ENCODE measurements at regions not wholly inside any gene's neighbourhood (a gene's known extent, or its start where the extent isn't known, plus 50 kb on each side); places are given as distances from the start of the nearest gene placed in this dataset.

DNA sequence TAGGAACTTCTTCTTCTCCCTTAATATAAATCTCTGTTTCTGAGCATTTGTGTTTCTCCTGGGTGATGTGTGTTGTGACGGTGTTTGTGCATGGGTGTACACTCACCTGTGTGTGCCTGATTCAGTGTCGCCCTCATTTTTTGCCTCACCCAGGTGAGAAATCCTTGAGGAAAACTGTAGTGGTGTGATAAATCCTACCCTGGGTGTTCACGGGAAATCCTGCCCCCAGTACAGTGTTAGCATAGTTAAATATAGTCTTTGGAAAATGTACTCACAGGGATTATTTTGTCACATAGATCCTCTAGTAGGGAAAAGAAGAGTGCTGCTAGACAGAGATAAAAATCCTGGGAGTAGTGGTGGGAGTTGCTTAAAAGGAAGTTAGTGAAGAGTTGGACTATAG, 291.9 kb upstream of the PITX2 start (continued):
- TF ChIP-seq, protein P1, sequence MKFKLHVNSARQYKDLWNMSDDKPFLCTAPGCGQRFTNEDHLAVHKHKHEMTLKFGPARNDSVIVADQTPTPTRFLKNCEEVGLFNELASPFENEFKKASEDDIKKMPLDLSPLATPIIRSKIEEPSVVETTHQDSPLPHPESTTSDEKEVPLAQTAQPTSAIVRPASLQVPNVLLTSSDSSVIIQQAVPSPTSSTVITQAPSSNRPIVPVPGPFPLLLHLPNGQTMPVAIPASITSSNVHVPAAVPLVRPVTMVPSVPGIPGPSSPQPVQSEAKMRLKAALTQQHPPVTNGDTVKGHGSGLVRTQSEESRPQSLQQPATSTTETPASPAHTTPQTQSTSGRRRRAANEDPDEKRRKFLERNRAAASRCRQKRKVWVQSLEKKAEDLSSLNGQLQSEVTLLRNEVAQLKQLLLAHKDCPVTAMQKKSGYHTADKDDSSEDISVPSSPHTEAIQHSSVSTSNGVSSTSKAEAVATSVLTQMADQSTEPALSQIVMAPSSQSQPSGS (IDR thresholded peaks at IDR 0.05; ENCODE audit: low read length), result no peak
- TF ChIP-seq RUNX3 (IDR thresholded peaks at IDR 0.05; ENCODE audit: low read length), result no peak
- TF ChIP-seq, protein P2, sequence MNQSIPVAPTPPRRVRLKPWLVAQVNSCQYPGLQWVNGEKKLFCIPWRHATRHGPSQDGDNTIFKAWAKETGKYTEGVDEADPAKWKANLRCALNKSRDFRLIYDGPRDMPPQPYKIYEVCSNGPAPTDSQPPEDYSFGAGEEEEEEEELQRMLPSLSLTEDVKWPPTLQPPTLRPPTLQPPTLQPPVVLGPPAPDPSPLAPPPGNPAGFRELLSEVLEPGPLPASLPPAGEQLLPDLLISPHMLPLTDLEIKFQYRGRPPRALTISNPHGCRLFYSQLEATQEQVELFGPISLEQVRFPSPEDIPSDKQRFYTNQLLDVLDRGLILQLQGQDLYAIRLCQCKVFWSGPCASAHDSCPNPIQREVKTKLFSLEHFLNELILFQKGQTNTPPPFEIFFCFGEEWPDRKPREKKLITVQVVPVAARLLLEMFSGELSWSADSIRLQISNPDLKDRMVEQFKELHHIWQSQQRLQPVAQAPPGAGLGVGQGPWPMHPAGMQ (IDR thresholded peaks at IDR 0.05; ENCODE audit: borderline replicate concordance), result no peak
- no peak for TF ChIP-seq EGR1 (IDR thresholded peaks at IDR 0.05; ENCODE audit: borderline replicate concordance in 1 of 2, low read depth in 2 of 2, low read length in 2 of 2)

DNA sequence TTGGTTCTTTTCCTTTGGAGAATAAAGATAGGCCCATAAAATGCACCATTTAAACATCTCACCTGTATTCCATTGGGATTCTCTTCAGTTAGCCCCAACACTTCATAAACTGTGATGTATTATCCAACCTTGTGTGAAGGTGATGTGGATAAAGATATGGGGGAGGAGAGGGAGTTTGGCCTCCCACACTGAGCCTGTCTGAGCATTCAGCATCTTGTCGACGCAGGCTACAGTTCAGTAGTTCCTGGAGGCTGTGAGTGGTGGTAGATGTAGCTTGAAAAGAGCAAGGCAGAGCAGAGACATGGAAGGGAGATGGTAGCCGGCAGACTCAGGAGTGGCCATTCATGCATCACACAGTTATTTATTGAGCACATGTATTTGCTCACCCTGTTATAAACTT, 292.4 kb upstream of the PITX2 start:
- 21% methylated on average over 3 of the region's 3 CpGs for WGBS (ENCODE audit: insufficient coverage, insufficient replicate concordance, low lambda C conversion rate, missing lambda C conversion rate)
- in situ Hi-C loops (cut with MboI) (no loop called here), intact Hi-C loops (cut with micrococcal nuclease; ENCODE audit: unreplicated experiment) (no loop called here)
- H3K4me3 ChIP-seq, result no peak overlapping the region
- no peaks in the 10 kb centered on the region for H3K4me1 ChIP-seq (ENCODE audit: control insufficient read depth, insufficient read depth, low read length)
- no TSS peak for BruUV-seq (replicated peaks)
- no peak overlapping the region for H3K4me2 ChIP-seq (ENCODE audit: control insufficient read depth, insufficient read depth)
- H3K9me3 ChIP-seq (replicated peaks; ENCODE audit: control insufficient read depth, insufficient read depth, low read length), result no peaks in the 10 kb centered on the region
- H3K79me2 ChIP-seq (ENCODE audit: control insufficient read depth, insufficient read depth, low read length), result no peaks in the 10 kb centered on the region
- FAIRE-seq (no peak), ATAC-seq (no peak), DNase-seq (ENCODE audit: low read depth, low spot score) (no peak)
- ChIA-PET RAD21 (ENCODE audit: unreplicated experiment) (no interaction called here), POLR2A (no interaction called here), CTCF (no interaction called here), SMC1A (ENCODE audit: uncharacterized antibody, unreplicated experiment) (no interaction called here)
- no peaks in the 10 kb centered on the region for H4K20me1 ChIP-seq (ENCODE audit: control insufficient read depth, insufficient read depth)
- TF ChIP-seq, protein P3, sequence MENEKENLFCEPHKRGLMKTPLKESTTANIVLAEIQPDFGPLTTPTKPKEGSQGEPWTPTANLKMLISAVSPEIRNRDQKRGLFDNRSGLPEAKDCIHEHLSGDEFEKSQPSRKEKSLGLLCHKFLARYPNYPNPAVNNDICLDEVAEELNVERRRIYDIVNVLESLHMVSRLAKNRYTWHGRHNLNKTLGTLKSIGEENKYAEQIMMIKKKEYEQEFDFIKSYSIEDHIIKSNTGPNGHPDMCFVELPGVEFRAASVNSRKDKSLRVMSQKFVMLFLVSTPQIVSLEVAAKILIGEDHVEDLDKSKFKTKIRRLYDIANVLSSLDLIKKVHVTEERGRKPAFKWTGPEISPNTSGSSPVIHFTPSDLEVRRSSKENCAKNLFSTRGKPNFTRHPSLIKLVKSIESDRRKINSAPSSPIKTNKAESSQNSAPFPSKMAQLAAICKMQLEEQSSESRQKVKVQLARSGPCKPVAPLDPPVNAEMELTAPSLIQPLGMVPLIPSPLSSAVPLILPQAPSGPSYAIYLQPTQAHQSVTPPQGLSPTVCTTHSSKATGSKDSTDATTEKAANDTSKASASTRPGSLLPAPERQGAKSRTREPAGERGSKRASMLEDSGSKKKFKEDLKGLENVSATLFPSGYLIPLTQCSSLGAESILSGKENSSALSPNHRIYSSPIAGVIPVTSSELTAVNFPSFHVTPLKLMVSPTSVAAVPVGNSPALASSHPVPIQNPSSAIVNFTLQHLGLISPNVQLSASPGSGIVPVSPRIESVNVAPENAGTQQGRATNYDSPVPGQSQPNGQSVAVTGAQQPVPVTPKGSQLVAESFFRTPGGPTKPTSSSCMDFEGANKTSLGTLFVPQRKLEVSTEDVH (IDR thresholded peaks at IDR 0.05; ENCODE audit: low read depth, partially characterized antibody), result no peak
- H2AFZ ChIP-seq (ENCODE audit: control insufficient read depth, low read depth, low read length), result no peak overlapping the region
- no peaks in the 10 kb centered on the region; a peak in 1 of 4 replicates for H3K27me3 ChIP-seq (replicated peaks in 1 of 2; ENCODE audit: control insufficient read depth in 2 of 2, insufficient read depth in 2 of 2, low read length in 1 of 2)
- H3K27ac ChIP-seq (ENCODE audit: control insufficient read depth, insufficient read depth), result no peak overlapping the region
- no peak overlapping the region for H3K9ac ChIP-seq (ENCODE audit: control insufficient read depth, insufficient read depth, low read length)
- no peaks in the 10 kb centered on the region for H3K36me3 ChIP-seq (ENCODE audit: control insufficient read depth in 2 of 2, insufficient read depth in 2 of 2, low read length in 1 of 2)
